ENCODE measurements at regions not wholly inside any gene's neighbourhood (a gene's known extent, or its start where the extent isn't known, plus 50 kb on each side); places are given as distances from the start of the nearest gene placed in this dataset.

- no TSS peak for BruUV-seq (replicated peaks)
- H3K9me3 ChIP-seq (replicated peaks; ENCODE audit: control insufficient read depth, insufficient read depth, low read length), result no peaks in the 10 kb centered on the region
- no peak overlapping the region for H2AFZ ChIP-seq (ENCODE audit: low read depth, low read length)
- no peak overlapping the region for H3K4me2 ChIP-seq (ENCODE audit: insufficient read depth, low read length)
- no peaks in the 10 kb centered on the region for H4K20me1 ChIP-seq (replicated peaks; ENCODE audit: control insufficient read depth, extremely low read depth, insufficient read depth, low read length)
- H3K9me1 ChIP-seq (replicated peaks; ENCODE audit: control insufficient read depth, extremely low read depth, insufficient read depth, low read length), result no peaks in the 10 kb centered on the region
- no peaks in the 10 kb centered on the region for H3K79me2 ChIP-seq (ENCODE audit: control insufficient read depth, insufficient read depth, low read length)
- no peaks in the 10 kb centered on the region for H3K36me3 ChIP-seq (ENCODE audit: control insufficient read depth in 2 of 2, extremely low read depth in 1 of 2, insufficient read depth in 2 of 2, low read length in 2 of 2)
- H3K27ac ChIP-seq (ENCODE audit: insufficient read depth, low read depth, low read length), result no peak overlapping the region
- TF ChIP-seq JUN (IDR thresholded peaks at IDR 0.05; ENCODE audit: borderline replicate concordance, insufficient read depth, insufficient read length, low read depth), result no peak
- TF ChIP-seq GATA2 (IDR thresholded peaks at IDR 0.05; ENCODE audit: insufficient read depth, insufficient read length, low read depth, low read length), result no peak
- no peak for TF ChIP-seq MYC (IDR thresholded peaks at IDR 0.05; ENCODE audit: low read depth, low read length)
- TF ChIP-seq, protein P1, sequence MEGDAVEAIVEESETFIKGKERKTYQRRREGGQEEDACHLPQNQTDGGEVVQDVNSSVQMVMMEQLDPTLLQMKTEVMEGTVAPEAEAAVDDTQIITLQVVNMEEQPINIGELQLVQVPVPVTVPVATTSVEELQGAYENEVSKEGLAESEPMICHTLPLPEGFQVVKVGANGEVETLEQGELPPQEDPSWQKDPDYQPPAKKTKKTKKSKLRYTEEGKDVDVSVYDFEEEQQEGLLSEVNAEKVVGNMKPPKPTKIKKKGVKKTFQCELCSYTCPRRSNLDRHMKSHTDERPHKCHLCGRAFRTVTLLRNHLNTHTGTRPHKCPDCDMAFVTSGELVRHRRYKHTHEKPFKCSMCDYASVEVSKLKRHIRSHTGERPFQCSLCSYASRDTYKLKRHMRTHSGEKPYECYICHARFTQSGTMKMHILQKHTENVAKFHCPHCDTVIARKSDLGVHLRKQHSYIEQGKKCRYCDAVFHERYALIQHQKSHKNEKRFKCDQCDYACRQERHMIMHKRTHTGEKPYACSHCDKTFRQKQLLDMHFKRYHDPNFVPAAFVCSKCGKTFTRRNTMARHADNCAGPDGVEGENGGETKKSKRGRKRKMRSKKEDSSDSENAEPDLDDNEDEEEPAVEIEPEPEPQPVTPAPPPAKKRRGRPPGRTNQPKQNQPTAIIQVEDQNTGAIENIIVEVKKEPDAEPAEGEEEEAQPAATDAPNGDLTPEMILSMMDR (IDR thresholded peaks at IDR 0.05; ENCODE audit: extremely low read depth in 1 of 2, insufficient read depth in 1 of 2, low read depth in 1 of 2, low read length in 2 of 2), result no peak
- TF ChIP-seq EZH2 (IDR thresholded peaks at IDR 0.05; ENCODE audit: borderline replicate concordance, low read depth, low read length, severe bottlenecking), result no peak
- no peak for TF ChIP-seq FOS (IDR thresholded peaks at IDR 0.05; ENCODE audit: borderline replicate concordance, insufficient read depth, low read length)
- TF ChIP-seq, protein P2, sequence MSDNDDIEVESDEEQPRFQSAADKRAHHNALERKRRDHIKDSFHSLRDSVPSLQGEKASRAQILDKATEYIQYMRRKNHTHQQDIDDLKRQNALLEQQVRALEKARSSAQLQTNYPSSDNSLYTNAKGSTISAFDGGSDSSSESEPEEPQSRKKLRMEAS (IDR thresholded peaks at IDR 0.05; ENCODE audit: insufficient read depth, insufficient read length), result no peak
- TF ChIP-seq POLR2AphosphoS5 (IDR thresholded peaks at IDR 0.05; ENCODE audit: insufficient read depth, low read depth, low read length), result no peak
- no peak for TF ChIP-seq POLR2A (IDR thresholded peaks at IDR 0.05; ENCODE audit: low read depth, low read length)
- intact Hi-C loops (cut with micrococcal nuclease), result no loop called here
- DNase-seq (ENCODE audit: low read depth, low spot score), result no peak
- no peak overlapping the region for H3K4me3 ChIP-seq (replicated peaks in 1 of 3; ENCODE audit: insufficient read depth in 1 of 3, low read depth in 1 of 3, low read length in 3 of 3)
- no peaks in the 10 kb centered on the region for H3K4me1 ChIP-seq (ENCODE audit: control insufficient read depth, extremely low read depth, insufficient read depth, low read length)
- ChIA-PET CTCF (no interaction called here), POLR2A (no interaction called here)
- no peak for FAIRE-seq
- H3K9ac ChIP-seq (replicated peaks; ENCODE audit: extremely low read depth, insufficient read depth, low read length), result no peak overlapping the region
- dilution Hi-C loops (cut with MboI; ENCODE audit: extremely low pct_ligation_motif_present, low sequenced_read_pairs), result no loop called here
- H3K27me3 ChIP-seq (ENCODE audit: control insufficient read depth in 2 of 2, insufficient read depth in 2 of 2, low read length in 2 of 2), result no peaks in the 10 kb centered on the region
These were observed 140.2 kb upstream of the LYSMD4 start for GRCh38 chr15:99873451-99873850.

Measured in endothelial cell of umbilical vein (primary cell).